SKM-1 (cell line): ENCODE measurements at regions not wholly inside any gene's neighbourhood (a gene's known extent, or its start where the extent isn't known, plus 50 kb on each side); places are given as distances from the start of the nearest gene placed in this dataset.
"Not testable (repeated sequence)": the region's sequence is repeated elsewhere in the genome, so short reads cannot be mapped to it uniquely, and the experiment has no call there.

Source experiments
- DNase-seq: peaks from one replicate; lab custom pipeline; 2025; ENCODE audit not compliant: unreplicated experiment; lab: John Stamatoyannopoulos, UW

DNA sequence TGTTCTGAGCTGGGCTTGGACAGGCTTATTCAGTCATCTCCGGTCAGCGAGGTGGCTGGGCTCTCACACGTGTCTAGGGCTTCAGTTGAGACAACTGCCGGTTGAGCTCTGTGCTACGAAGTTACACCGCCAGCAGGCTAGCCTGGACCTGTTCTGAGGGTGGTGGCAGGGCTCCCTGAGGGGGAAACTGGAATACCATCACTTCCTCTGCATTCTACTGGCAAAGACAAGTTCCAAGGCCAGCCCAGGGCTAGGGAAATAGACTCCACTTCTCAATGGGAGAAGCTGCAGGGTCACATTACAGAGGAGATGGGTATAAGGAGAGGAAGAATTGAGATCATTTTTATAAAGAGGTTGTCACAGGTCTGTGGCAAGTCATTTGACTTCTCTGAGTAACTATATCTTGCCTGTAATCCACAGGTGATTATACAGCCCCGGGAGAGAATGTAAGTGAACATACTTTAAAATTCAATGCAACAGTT, 106.8 kb upstream of the IL12A start:
- DNase-seq: no peak

DNA sequence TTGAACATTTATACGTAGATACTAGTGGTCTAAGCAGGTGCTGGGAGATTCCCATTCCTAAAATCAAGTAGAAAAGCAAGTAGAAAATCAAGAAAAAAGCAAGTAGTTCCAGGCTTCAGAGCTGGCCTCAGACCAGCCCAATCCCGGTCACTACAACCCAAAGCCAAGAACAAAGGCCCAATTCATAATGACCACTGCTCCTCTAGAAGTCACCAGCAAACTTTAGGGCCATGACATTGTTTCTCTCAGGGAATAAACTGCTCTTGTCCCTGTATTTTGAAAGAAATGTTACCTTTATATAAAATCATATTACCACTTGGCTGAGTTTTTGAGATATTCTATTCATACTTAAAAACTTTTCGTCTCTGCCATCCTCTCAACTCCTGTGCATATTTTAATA, 106.3 kb upstream of the IL12A start:
- DNase-seq: no peak

DNA sequence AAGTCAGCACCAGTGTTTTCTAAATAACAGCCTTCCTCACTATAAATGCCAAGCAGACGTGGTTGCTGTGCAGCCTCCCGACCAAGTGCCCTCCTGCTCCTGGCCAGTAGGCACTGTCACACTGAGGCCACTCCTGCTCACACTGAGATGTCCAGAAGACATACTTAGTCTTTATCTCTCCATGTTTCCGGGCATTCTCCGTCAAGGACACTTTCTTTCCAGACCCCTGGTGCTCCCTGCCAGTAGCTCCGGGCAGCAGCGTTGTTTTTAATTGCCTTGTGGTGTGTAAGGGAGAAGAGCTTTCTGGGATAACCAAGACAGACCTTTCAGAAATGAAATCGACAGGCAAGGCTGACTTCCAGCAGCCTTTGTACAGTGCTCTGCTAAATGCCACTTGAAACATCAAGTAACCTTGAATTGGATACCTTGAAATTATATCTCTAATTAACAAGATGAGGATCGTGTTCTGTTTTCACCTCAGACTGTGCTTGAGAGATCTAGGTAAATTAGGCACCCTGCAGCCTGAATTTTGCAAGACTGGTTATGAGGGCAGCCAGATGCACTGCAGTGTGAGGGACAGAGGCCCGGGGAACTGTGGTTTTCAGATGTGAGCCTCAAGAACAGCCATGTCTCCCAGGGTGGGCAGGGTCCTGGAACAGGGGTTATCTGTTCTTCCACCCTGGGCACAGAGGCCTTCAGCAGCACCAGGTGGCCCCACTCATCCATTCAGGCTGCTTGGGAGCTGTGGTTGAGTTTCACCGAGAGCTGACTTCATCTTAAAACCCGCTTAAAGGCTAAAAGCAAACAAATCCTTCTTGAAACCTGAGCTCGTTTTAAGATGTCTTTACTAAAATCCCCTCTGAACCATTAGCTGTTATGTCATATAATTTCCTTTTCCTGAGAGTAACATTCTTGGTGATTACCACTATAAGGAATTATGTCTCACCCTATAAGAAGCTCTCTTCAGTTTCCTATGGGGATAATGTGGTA, 105.5 kb upstream of the IL12A start:
- DNase-seq: no peak

DNA sequence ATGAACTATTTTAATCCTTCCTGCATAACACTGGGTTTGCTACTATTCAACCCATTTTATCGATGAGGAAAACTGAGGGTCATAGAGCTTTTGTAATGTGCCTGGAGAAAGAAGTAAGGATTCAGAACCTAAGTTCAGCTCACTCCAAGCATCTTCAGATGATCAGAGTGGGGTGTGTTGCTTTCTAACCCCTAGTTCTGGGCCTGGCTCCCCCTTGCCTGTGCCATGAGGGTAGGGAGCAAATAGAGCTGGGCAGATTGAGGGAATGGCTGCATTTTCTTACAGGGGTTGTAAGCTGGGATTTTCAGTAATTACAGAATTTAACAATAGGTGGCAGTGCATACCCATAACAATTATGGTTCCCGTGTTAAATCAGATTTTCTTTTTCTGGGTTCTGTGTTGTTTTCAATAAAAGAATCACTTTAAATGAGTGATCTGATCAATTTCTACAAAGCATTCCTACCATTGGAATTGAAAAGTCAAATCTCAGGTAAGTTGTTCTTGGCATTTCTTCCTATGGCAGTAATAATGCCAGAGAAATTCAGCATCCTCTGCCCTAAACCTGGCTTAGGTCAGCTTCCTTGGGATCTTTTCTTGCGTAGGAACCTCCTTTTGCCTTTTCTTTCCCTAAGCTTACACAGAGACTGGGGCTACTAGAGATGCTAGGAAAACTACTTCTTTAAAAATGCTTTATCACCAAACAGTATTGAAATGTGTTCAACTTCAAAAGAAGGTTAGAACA, 103.8 kb upstream of the IL12A start:
- no peak for DNase-seq

DNA sequence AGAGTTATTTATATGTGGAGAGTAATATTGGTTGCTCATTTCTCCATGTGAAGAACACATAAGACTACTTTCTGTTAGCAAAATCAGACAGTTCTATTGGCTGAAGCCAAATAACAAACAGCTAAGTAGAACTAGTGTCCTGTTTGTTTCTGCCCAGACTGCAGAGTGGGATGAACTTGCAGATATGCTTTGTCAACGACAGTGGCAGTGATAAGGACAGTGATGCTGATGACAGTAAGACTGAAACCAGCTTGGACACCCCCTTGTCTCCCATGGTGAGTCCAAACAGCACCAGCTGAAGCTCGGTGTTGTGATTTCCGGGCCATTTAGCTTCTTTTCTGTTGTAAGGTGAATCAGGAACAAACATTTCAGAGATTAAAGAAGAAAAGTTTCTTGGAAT, 102.6 kb upstream of the IL12A start:
- DNase-seq: no peak

DNA sequence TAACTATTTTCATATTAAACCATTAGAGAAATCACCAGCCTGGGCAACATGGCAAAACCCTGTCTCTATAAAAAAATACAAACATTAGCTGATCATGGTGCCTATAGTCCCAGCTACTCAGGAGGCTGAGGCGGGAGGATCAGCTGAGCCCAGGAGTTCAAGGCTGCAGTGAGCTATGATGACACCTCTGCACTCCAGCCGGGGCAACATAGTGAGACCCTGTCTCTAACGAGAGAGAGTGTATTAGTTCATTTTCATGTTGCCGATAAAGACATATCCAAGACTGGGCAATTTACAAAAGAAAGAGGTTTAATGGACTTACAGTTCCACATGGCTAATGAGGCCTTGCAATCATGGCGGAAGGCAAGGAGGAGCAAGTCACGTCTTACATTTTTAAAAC, 102.1 kb upstream of the IL12A start:
- DNase-seq: not testable (repeated sequence)

DNA sequence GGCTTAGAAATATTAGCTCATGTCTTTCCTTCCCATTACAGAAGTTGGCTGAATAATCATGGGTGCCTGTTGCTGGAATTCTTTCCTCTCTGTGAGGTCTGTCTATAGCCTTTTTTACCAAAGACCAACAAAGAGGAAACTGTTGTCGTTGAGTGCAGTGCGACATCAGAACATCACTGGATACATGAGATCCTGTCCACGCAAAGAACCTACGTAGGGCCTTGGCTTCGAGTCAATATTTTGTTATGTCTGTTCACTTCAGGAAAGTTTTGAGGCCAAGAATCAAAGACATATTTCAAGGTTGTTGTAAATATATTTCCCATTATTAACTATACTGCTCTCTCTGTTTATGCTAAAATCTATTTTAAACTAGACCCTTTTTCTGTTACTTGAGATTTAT, 101.5 kb upstream of the IL12A start:
- no peak for DNase-seq

DNA sequence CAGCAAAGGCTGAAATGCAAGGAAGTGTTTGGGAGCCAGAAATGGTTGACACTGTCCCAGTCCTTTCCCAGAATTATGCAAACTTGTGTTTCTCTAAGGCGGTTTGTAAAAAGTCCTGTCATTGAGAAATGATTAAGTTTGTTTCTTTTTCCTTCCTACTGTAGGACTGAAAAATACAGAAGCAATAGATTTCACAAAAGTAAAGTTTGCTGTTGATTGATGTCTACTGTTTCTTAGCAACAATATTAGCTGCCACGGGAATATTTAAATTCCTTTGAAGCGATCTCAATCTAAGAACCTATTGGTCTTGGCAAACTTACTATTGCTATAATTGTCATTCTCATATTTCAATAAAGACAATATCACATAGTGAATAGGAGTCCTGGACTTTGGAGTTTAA, 100.7 kb upstream of the IL12A start:
- DNase-seq: no peak

DNA sequence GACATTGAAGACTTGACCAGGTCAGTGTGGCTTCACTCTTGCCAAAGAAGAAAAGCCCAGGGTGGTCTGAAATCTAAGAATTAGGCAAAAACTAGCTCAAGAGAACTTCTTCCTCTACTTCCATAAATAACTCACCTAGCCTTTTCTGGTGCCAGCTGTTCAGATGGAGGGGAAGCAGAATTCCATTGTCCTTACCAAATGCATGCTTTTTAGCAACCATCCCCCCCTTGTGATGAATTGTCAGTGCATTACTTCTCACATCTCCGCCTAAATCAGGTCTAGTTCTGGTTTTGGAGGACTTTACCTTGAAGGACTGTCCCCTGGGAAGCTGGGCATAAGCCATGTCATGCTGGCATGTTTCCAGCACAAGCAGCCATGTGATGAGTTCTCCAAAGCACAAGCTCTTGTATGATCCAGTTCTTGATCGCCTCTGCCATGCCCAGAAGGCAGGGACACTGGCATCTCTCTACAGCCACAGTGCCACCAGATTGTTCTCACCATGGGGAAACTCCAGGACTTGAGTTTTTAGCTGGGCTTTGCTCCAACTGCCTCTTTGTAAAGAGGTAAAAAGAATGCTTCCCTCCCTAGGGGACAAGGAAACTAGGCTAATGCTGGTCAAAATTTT, 96.4 kb upstream of the IL12A start:
- no peak for DNase-seq

DNA sequence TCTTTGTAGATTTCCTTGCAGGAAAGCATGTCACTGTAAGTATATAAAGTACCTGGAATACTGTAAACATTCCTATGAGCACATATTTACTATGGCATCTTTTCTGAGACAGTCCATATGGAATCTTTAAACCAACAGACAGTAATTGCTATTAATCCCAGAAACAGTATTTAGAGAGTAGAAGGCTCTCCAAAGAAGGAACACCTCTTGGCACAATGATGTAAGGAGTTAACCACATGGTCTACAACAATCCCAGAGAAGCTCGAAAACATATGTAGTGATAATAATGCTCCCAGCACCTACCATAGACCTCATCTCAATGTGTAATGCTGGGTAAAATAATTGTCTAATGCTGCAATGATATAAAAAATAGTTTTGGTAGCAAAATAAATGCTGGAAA, 95.8 kb upstream of the IL12A start:
- no peak for DNase-seq

DNA sequence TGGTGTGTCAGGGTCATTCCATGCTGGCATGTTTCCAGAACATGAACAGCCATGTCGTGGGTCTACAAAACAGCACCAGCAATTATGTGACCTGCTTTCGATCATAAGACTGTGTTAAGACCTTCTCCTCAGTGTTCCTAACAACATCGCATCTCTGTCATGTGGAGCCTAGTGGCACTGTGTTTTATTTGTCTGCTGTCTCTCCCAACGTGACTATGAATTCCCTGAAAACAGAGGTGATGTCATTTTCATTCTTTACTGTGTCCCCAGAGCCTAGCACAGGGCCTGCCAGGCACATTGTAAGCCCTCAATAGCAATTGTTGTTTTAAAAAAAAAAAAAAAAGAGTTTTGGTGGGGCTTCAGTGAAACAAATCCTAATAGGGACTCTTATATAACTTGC, 94.2 kb upstream of the IL12A start:
- DNase-seq: no peak

DNA sequence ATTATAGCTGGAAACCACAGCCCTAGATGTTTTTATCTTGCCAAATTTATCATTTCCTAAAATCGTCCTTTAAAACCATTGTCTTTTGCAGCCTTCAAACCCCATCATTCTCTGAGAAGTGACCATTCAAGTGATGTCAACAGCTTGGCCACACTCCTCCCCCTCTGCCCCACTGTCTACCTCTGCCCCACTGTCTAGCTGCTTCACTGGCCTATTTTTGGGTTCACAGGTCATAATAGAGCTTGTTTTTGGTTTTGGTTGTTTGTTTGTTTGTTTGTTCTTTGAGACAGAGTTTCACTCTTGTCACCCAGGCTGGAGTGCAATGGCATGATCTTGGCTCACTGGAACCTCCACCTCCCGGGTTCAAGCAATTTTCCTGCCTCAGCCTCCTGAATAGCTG, 93.2 kb upstream of the IL12A start:
- no peak for DNase-seq

DNA sequence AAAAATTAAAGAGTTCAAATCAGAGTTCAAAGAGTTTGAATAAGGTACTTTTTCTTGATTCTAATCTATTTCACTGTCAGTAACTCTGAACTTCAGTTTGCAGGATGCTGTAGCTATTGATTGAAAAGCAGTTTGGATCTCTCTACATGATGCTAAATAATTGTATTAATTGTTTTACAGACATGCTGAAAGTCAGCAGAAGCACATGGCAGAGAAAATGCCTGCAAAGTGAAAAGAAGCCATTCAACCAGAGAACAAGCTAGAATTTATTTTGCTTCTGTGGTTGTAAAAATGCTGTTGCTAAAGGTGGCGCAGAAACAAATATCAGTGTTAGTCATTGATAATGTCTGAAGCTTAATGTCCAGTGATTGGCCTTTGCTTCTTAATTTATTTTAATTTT, 92.1 kb upstream of the IL12A start:
- DNase-seq: no peak

DNA sequence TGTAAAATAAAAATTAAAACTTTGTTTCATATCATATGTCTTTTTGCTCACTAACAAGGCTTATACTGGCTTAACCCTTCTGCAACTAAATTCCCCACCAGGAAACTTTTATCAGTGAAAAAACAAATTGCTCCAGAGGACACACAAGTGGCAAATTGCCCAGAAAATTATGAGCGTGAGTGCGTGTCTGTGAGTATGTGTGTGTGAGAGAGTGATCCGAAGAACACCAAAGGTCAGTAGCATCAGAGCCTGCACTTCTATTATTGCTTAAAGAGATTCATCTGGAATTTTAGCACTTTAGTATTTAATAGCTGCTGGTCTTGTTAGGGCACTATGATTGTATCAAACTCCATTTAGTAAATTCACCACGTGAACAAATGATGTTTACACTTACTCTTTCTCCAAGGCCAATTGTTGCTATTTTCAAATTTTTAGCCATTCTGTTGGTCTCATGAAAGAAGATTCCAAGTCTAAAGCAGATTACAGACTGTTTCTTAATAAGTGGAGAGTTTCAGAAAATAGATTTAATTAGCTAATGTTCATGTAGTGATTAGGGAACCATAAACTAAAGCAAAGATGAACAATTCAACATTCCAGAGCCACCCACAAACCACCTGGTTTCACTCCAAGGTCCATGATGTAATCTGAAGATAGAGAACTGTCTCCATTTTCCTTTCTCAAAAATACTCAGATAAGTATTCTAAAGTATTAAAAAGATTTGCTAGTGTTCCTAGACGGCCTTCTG, 91.1 kb upstream of the IL12A start:
- no peak for DNase-seq

DNA sequence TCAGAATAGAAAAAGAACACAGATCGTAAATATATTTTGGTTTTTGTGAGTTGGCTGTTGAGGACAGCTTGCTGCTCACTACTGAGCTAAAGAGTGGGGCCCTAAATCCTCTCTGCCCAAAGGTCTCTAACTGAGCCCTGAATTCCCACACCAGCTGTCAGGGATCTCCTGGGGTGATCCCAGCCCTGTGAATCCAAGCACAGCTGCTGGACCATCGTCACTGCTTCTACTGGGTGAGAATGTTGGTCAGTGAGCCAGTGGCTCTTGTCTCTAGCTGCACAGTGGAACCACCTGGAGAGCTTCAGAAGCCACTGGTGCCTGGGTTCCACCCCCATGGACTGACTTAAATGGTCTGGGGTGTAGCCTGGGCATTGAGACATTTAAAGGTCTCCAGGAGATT, 90.5 kb upstream of the IL12A start:
- DNase-seq: no peak

DNA sequence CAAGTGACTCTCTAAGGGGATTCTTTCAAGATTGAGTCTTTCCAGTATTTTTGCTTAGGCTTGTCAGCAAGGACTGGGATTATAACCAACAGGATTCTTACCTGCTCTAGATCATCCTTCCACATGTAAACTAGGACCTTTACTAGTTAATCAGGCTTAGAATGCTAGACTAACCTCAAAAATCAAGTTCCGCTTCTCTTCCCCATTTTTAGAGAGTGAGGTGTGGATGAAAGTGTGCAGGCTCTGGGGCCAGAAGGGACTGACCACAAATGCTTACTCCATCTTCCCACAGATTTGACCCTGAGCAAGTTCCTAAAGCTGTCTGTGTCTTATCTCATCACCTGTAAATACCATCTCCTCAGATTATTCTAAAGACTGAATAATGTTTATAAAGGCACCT, 89.5 kb upstream of the IL12A start:
- DNase-seq: peak; percentile 29

DNA sequence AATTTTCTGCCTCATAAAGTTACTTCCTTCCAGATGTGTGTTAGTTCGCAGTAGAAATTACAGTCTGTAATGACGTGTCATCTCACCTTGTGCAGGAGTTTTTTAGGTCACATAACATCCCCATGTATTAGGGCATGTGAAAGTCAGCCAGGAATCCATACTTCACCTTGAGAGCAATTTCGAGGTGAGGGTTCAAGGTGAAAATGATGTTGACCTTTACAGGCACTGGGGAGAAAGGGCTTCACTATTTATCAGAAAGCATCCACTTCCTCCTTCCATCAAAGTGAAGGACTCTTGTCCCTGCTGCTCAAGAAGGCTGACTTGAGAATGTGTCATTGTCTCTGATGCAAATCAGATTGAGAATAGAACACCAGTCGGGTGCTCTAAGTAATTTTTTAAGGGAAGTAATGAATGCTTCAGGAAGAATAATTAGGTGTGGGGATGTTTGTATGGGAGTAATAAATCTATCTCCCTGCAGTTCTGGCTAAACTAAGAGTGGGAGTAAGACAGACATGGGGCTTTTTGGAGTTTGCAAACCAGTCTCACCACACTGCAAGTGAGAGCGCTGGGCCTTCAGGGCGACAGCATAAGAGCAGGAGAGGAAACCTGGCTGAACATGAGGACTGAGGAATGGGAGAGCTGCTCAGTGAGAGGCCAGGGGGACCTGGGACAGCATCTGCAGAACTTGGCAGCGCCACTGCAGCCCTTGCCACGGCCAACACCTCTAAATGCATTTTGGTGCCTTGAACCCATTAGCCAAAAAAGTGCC, 85.9 kb upstream of the IL12A start:
- no peak for DNase-seq

DNA sequence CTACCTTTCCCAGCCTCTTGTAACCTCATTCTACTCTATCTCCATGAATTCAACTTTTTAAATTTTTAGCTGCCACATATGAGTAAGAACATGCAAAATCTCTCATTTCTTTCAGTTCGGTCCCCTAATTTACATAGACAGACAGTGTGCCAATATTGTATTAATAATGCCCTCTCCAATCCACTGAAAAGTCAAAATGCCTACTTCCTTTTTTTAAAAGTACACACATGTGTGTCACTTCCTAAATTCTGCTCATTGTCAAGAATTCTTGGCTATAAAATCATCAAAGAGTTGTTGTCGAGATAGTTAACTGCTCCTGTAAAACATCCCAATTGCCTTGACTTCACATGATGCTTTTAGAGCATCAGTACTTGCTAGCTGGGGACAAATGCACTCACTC, 84.2 kb upstream of the IL12A start:
- DNase-seq: no peak

DNA sequence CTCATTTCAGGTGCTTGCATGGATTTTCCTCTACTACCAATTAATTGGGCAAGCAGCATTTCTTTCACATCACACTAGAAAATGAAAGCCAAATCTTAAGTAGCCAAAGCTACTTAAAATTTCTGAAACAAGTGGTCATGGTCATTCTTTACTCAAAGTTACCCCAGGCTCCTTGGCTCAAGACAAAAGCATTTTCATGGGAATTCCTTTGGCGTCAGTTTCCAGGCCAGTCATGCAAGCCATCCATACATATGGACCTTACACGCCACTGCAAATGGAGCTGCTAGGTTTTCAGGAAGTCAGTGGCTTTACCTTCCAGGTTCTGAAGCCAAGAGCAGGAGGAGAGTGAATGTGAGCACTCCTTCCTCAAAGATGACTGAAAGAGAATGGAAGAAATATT, 83.7 kb upstream of the IL12A start:
- no peak for DNase-seq

DNA sequence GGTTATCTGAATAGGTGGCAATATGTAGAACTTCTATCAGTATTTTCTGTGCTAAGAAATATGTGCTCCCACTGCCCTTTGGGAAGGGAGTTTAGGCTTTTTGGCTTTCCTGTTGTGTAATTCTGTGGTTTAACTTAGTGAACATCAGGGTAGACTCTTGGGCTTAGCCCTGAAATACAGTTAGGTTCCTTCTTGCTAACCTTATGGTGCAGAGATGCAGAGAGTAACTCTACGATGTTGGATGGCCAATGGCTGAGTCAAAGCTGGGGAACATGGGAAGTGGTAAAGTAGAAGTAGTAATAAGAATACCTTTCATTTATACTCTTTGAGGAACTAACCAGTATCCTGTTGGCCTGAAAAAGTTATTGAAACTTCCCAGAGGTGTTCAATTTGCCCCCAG, 80.8 kb upstream of the IL12A start:
- peak; percentile 54 for DNase-seq
